ENCODE measurements at regions not wholly inside any gene's neighbourhood (a gene's known extent, or its start where the extent isn't known, plus 50 kb on each side); places are given as distances from the start of the nearest gene placed in this dataset.

DNA sequence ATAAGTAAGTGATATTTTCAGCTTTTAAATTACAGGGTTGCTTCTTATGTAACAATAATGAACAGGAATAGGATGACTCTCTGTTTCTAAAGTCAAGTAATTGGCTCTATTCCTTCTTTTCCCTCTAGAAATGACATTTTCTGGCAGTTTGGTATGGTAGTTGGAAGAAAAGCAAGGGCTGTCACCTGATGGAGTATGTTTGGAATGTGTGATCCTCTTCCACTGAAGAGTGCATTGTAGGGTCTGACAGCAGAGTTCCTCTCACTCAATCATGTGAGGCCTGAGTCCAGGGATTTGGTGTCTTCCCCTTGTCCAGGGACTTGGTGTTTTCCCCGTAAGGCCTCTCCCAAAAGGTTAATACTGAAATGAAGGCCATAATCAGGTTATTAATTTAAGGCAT is 233.8 kb upstream of the FBXL7 start:
- TF ChIP-seq, protein P1, sequence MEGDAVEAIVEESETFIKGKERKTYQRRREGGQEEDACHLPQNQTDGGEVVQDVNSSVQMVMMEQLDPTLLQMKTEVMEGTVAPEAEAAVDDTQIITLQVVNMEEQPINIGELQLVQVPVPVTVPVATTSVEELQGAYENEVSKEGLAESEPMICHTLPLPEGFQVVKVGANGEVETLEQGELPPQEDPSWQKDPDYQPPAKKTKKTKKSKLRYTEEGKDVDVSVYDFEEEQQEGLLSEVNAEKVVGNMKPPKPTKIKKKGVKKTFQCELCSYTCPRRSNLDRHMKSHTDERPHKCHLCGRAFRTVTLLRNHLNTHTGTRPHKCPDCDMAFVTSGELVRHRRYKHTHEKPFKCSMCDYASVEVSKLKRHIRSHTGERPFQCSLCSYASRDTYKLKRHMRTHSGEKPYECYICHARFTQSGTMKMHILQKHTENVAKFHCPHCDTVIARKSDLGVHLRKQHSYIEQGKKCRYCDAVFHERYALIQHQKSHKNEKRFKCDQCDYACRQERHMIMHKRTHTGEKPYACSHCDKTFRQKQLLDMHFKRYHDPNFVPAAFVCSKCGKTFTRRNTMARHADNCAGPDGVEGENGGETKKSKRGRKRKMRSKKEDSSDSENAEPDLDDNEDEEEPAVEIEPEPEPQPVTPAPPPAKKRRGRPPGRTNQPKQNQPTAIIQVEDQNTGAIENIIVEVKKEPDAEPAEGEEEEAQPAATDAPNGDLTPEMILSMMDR (conservative IDR thresholded peaks at IDR 0.05 in 1 of 2, IDR thresholded peaks at IDR 0.05 in 1 of 2; ENCODE audit: low read depth in 1 of 2, low read length in 2 of 2), result no peak
- TF ChIP-seq EZH2 (IDR thresholded peaks at IDR 0.05; ENCODE audit: low read length, missing control alignments), result no peak
